Testis (tissue), 2 donors: ENCODE measurements at regions not wholly inside any gene's neighbourhood (a gene's known extent, or its start where the extent isn't known, plus 50 kb on each side); places are given as distances from the start of the nearest gene placed in this dataset.

ENCODE experiments used
- DNase-seq: peaks from one replicate; pipeline ENCODE4 v3.0.0-alpha.2; 2019
- H3K27ac ChIP-seq, 2 donors: fragments of 200-600 bp; sonication (generic); one replicate each; pipeline ENCODE4 v1.5.1; 2019
- H3K27me3 ChIP-seq: fragments of 200-600 bp; sonication (generic); one replicate; pipeline ENCODE4 v1.5.1; 2019
- H3K36me3 ChIP-seq: fragments of 200-600 bp; sonication (generic); one replicate; pipeline ENCODE4 v1.5.1; 2017; ENCODE audit warnings: low read depth; ENCODE audit errors: missing control alignments
- H3K4me1 ChIP-seq: fragments of 200-600 bp; sonication (generic); one replicate; pipeline ENCODE4 v1.5.1; 2019
- H3K4me3 ChIP-seq, 2 donors: fragments of 200-600 bp; sonication (generic); one replicate each; pipeline ENCODE4 v1.5.1; 2017 to 2019
- H3K9me3 ChIP-seq: fragments of 200-600 bp; sonication (generic); one replicate; pipeline ENCODE4 v1.5.1; 2017
- CTCF ChIP-seq, 3 experiments: fragments of 450-650 bp in 2 of 3; fragments of 200-600 bp in 1 of 3; sonication (generic) in 1 of 3; IDR thresholded peaks; one replicate each; pipeline ENCODE4 v1.5.1; 2016 to 2019; ENCODE audit warnings: antibody characterized with exemption in 3 of 3, mild to moderate bottlenecking in 2 of 3, moderate library complexity in 1 of 3
- POLR2A ChIP-seq: fragments of 450-650 bp; IDR thresholded peaks from one replicate; pipeline ENCODE4 v1.6.1; 2017; ENCODE audit warnings: antibody characterized with exemption, mild to moderate bottlenecking, moderate library complexity
- whole genome bisulfite sequencing, 2 donors: methylation state at CpG; one replicate each; pipeline ENCODE4 v1.1.5; 2018; 5-methylcytosine and 5-hydroxymethylcytosine counted together
- intact Hi-C: fragments of 100-400 bp; cut with DNase I; formaldehyde crosslinking; loops from one replicate; pipeline ENCODE4 v1.15.1; 2023; ENCODE audit warnings: low total_unique reads

- Histone ChIP-seq H3K9me3 (no peaks in the 10 kb centered on the region), H3K4me1 (no peaks in the 10 kb centered on the region), H3K4me3 (no peak overlapping the region), H3K27me3 (no peaks in the 10 kb centered on the region), H3K27ac (no peak overlapping the region), H3K36me3 (no peaks in the 10 kb centered on the region)
- peak; percentile 38 for DNase-seq
- intact Hi-C loops = no loop called here
- TF ChIP-seq POLR2A (no peak), CTCF (IDR thresholded peaks at IDR 0.05) (no peak)
- WGBS, 2 donors = 55 to 60% methylated on average over 4 to 6 of the region's 6 CpGs
Observed at GRCh38 chrX:39318506-39319343, 517.5 kb downstream of the MID1IP1 start.

GRCh38 chrX:39320165-39320564 is 518.9 kb downstream of the MID1IP1 start:
- no peaks in the 10 kb centered on the region for H3K4me1 ChIP-seq
- 100% methylated on average over 1 of the region's 1 CpG; no CpG with 5 or more reads in 1 of the 2 donors for WGBS, 2 donors
- intact Hi-C loops = no loop called here

GRCh38 chrX:39322496-39322895 is 521.2 kb downstream of the MID1IP1 start:
- no peak for DNase-seq
- H3K27me3 ChIP-seq = no peaks in the 10 kb centered on the region
- H3K4me3 ChIP-seq = no peak overlapping the region
- H3K36me3 ChIP-seq = no peaks in the 10 kb centered on the region
- H3K9me3 ChIP-seq = no peaks in the 10 kb centered on the region
- no peak overlapping the region for H3K27ac ChIP-seq
- 62 to 77% methylated on average over 5 of the region's 5 CpGs for WGBS, 2 donors
- TF ChIP-seq CTCF (IDR thresholded peaks at IDR 0.05) (no peak), POLR2A (no peak)
- H3K4me1 ChIP-seq = no peaks in the 10 kb centered on the region
- intact Hi-C loops = no loop called here

More at GRCh38 chrX:39320165-39320564, 518.9 kb downstream of the MID1IP1 start:
- Histone ChIP-seq H3K36me3 (no peaks in the 10 kb centered on the region), H3K27me3 (no peaks in the 10 kb centered on the region), H3K27ac (no peak overlapping the region), H3K9me3 (no peaks in the 10 kb centered on the region), H3K4me3 (no peak overlapping the region)
- no peak for TF ChIP-seq CTCF (IDR thresholded peaks at IDR 0.05)
- no peak for TF ChIP-seq POLR2A
- DNase-seq = no peak

- Histone ChIP-seq H3K4me1 (no peaks in the 10 kb centered on the region), H3K27ac (no peak overlapping the region), H3K36me3 (no peaks in the 10 kb centered on the region), H3K9me3 (no peaks in the 10 kb centered on the region), H3K4me3 (no peak overlapping the region), H3K27me3 (no peaks in the 10 kb centered on the region)
- WGBS, 2 donors = 73 to 77% methylated on average over 2 of the region's 2 CpGs
- DNase-seq = no peak
- intact Hi-C loops = no loop called here
- no peak for TF ChIP-seq POLR2A
- TF ChIP-seq CTCF (IDR thresholded peaks at IDR 0.05) = no peak
Observed at GRCh38 chrX:39324233-39324930, 523.1 kb downstream of the MID1IP1 start.
